GM12891 (cell line): ENCODE measurements at regions not wholly inside any gene's neighbourhood (a gene's known extent, or its start where the extent isn't known, plus 50 kb on each side); places are given as distances from the start of the nearest gene placed in this dataset.

Experiments used
- DNase-seq: peaks from one replicate; pipeline ENCODE4 v3.0.0; 2011; ENCODE audit warnings: low spot score; ENCODE audit not compliant: insufficient read length
- FAIRE-seq: peaks from 2 replicates; lab custom pipeline; 2011; peaks lifted over from hg19 to GRCh38; lab: Jason Lieb, UNC
- PAX5 ChIP-seq: IDR thresholded peaks from 2 replicates; pipeline ENCODE4 v1.6.1; 2011; ENCODE audit warnings: low read length, moderate library complexity, mild to moderate bottlenecking; ENCODE audit not compliant: insufficient read depth, severe bottlenecking
- POLR2A ChIP-seq: IDR thresholded peaks from 2 replicates; pipeline ENCODE4 v1.6.1; 2011; ENCODE audit warnings: low read depth, low read length, control low read depth
- POLR2AphosphoS5 ChIP-seq: IDR thresholded peaks from 2 replicates; pipeline ENCODE4 v1.6.1; 2011; ENCODE audit warnings: low read depth, low read length, control low read depth
- POU2F2 ChIP-seq: IDR thresholded peaks from 2 replicates; pipeline ENCODE4 v1.6.1; 2011; ENCODE audit warnings: low read depth, mild to moderate bottlenecking, control low read depth, low read length, moderate library complexity
- SPI1 ChIP-seq: IDR thresholded peaks from 2 replicates; pipeline ENCODE4 v1.6.1; 2011; ENCODE audit warnings: low read depth, low read length, control low read depth
- TAF1 ChIP-seq: IDR thresholded peaks from 2 replicates; pipeline ENCODE4 v1.6.1; 2011; ENCODE audit warnings: low read depth, low read length, control low read depth

GRCh38 chr9:16217943-16218701 lies 652.3 kb downstream of the BNC2 start:
- no peak for FAIRE-seq
- DNase-seq = no peak
- TF ChIP-seq POU2F2 = no peak
- no peak for TF ChIP-seq POLR2A
- TF ChIP-seq PAX5 = no peak
- TF ChIP-seq SPI1 = no peak
- no peak for TF ChIP-seq TAF1
- TF ChIP-seq POLR2AphosphoS5 = no peak

GRCh38 chr9:16221366-16221765 lies 649.1 kb downstream of the BNC2 start:
- no peak for FAIRE-seq
- no peak for TF ChIP-seq POU2F2
- no peak for TF ChIP-seq SPI1
- TF ChIP-seq PAX5 = no peak
- no peak for TF ChIP-seq POLR2AphosphoS5
- no peak for TF ChIP-seq TAF1
- TF ChIP-seq POLR2A = no peak
- no peak for DNase-seq

GRCh38 chr9:16221822-16222547 lies 648.5 kb downstream of the BNC2 start:
- TF ChIP-seq POLR2A (no peak), SPI1 (no peak), PAX5 (no peak), POLR2AphosphoS5 (no peak), TAF1 (no peak), POU2F2 (no peak)
- DNase-seq (no peak), FAIRE-seq (no peak)

- no peak for TF ChIP-seq POLR2AphosphoS5
- TF ChIP-seq POLR2A = no peak
- FAIRE-seq (no peak), DNase-seq (no peak)
Observed at GRCh38 chr9:16223074-16223871, 647.2 kb downstream of the BNC2 start.

- DNase-seq (no peak), FAIRE-seq (no peak)
- TF ChIP-seq POLR2AphosphoS5 = no peak
- no peak for TF ChIP-seq SPI1
- no peak for TF ChIP-seq POU2F2
- no peak for TF ChIP-seq PAX5
- TF ChIP-seq POLR2A = no peak
- no peak for TF ChIP-seq TAF1
Observed at GRCh38 chr9:16230731-16231130, 639.7 kb downstream of the BNC2 start.

GRCh38 chr9:16236311-16236710 lies 634.2 kb downstream of the BNC2 start:
- no peak for FAIRE-seq

GRCh38 chr9:16236882-16237281 lies 633.6 kb downstream of the BNC2 start:
- no peak for DNase-seq
- no peak for FAIRE-seq
- TF ChIP-seq TAF1 (no peak), POLR2AphosphoS5 (no peak), SPI1 (no peak), PAX5 (no peak), POU2F2 (no peak), POLR2A (no peak)

More at GRCh38 chr9:16236311-16236710, 634.2 kb downstream of the BNC2 start:
- TF ChIP-seq SPI1 (no peak), PAX5 (no peak), POU2F2 (no peak), TAF1 (no peak), POLR2AphosphoS5 (no peak), POLR2A (no peak)
- DNase-seq = no peak

- FAIRE-seq = no peak
- no peak for TF ChIP-seq PAX5
- no peak for TF ChIP-seq SPI1
- no peak for TF ChIP-seq POLR2AphosphoS5
- TF ChIP-seq TAF1 = no peak
- no peak for TF ChIP-seq POLR2A
- TF ChIP-seq POU2F2 = no peak
- no peak for DNase-seq
Observed at GRCh38 chr9:16238623-16239138, 631.8 kb downstream of the BNC2 start.

GRCh38 chr9:16241231-16241630 lies 629.2 kb downstream of the BNC2 start:
- TF ChIP-seq POU2F2 (no peak), SPI1 (no peak), PAX5 (no peak), TAF1 (no peak), POLR2AphosphoS5 (no peak), POLR2A (no peak)
- no peak for FAIRE-seq
- DNase-seq = no peak
